WTC11 (cell line): ENCODE measurements at regions not wholly inside any gene's neighbourhood (a gene's known extent, or its start where the extent isn't known, plus 50 kb on each side); places are given as distances from the start of the nearest gene placed in this dataset.

Experiments used
- ATAC-seq: fragments of 200-7000 bp; cut with Tn5 transposase; 2 replicates; pipeline ENCODE4 v1.10.0; 2021; ENCODE audit warnings: mild to moderate bottlenecking, moderate library complexity
- CTCF ChIA-PET: fragments of 300-600 bp; sonication (Branson Sonifier 250); formaldehyde crosslinking; loops from one replicate; lab custom pipeline; 2021; ENCODE audit warnings: antibody characterized with exemption; lab: Charles Lee
- POLR2A ChIA-PET: fragments of 350-600 bp; sonication (Branson Sonifier 250); formaldehyde crosslinking; loops from one replicate; lab custom pipeline; 2021; ENCODE audit warnings: antibody characterized with exemption; lab: Charles Lee
- DNase-seq: peaks from one replicate; pipeline ENCODE4 v3.0.0; 2021; ENCODE audit warnings: low spot score
- H3K27ac Mint-ChIP-seq: 2 replicates; pipeline ENCODE4 v1.8.0; 2021; ENCODE audit warnings: mixed read lengths
- H3K27me3 Mint-ChIP-seq: 2 replicates; pipeline ENCODE4 v1.8.0; 2021; ENCODE audit warnings: low read depth, mild to moderate bottlenecking, moderate library complexity, mixed read lengths
- H3K36me3 Mint-ChIP-seq: 2 replicates; pipeline ENCODE4 v1.8.0; 2021; ENCODE audit warnings: mixed read lengths
- H3K4me1 Mint-ChIP-seq: 2 replicates; pipeline ENCODE4 v1.8.0; 2022; ENCODE audit warnings: mixed read lengths
- H3K4me3 Mint-ChIP-seq: 2 replicates; pipeline ENCODE4 v1.8.0; 2021; ENCODE audit warnings: mild to moderate bottlenecking, moderate library complexity, mixed read lengths
- H3K9me3 Mint-ChIP-seq: 2 replicates; pipeline ENCODE4 v1.8.0; 2021; ENCODE audit warnings: mixed read lengths
- ATF2 ChIP-seq: sonication (generic); formaldehyde crosslinking; IDR thresholded peaks from 2 replicates; pipeline ENCODE4 v1.8.1; 2022; ENCODE audit warnings: low read depth, missing genetic modification reagents, borderline replicate concordance
- CDX4 ChIP-seq: fragments of 250-450 bp; sonication (Bioruptor Pico); IDR thresholded peaks from 2 replicates; pipeline ENCODE4 v1.9.0; 2021; ENCODE audit warnings: moderate library complexity, mild to moderate bottlenecking, inconsistent platforms, borderline replicate concordance
- CREM ChIP-seq: sonication (generic); formaldehyde crosslinking; IDR thresholded peaks from 2 replicates; pipeline ENCODE4 v1.8.1; 2022; ENCODE audit warnings: mild to moderate bottlenecking, missing genetic modification reagents, moderate library complexity
- FOXJ3 ChIP-seq: sonication (generic); formaldehyde crosslinking; IDR thresholded peaks from 2 replicates; pipeline ENCODE4 v1.9.0; 2021; ENCODE audit warnings: missing genetic modification reagents, mild to moderate bottlenecking, borderline replicate concordance
- HMGXB4 ChIP-seq: sonication (generic); formaldehyde crosslinking; IDR thresholded peaks from 2 replicates; pipeline ENCODE4 v1.8.1; 2023; ENCODE audit warnings: mild to moderate bottlenecking, moderate library complexity, missing genetic modification reagents
- NR3C1 ChIP-seq: sonication (generic); formaldehyde crosslinking; conservative IDR thresholded peaks from 2 replicates; pipeline ENCODE4 v1.8.1; 2023; ENCODE audit warnings: low read depth, mild to moderate bottlenecking, missing genetic modification reagents
- PRRX2 ChIP-seq: fragments of 250-450 bp; sonication (Bioruptor Pico); IDR thresholded peaks from 2 replicates; pipeline ENCODE4 v1.8.0; 2021; ENCODE audit warnings: mild to moderate bottlenecking
- RORB ChIP-seq: fragments of 250-450 bp; sonication (Bioruptor Pico); IDR thresholded peaks from 2 replicates; pipeline ENCODE4 v1.9.0; 2021; ENCODE audit warnings: mild to moderate bottlenecking
- SMAD3 ChIP-seq: sonication (generic); formaldehyde crosslinking; IDR thresholded peaks from 2 replicates; pipeline ENCODE4 v1.8.0; 2022; ENCODE audit warnings: missing genetic modification reagents, mild to moderate bottlenecking, borderline replicate concordance
- SMAD4 ChIP-seq: sonication (generic); formaldehyde crosslinking; IDR thresholded peaks from 2 replicates; pipeline ENCODE4 v1.8.0; 2022; ENCODE audit warnings: mild to moderate bottlenecking, missing genetic modification reagents
- SP1 ChIP-seq: sonication (generic); formaldehyde crosslinking; conservative IDR thresholded peaks from 2 replicates; pipeline ENCODE4 v1.8.1; 2022; ENCODE audit warnings: missing genetic modification reagents
- TP53 ChIP-seq: sonication (generic); formaldehyde crosslinking; IDR thresholded peaks from 2 replicates; pipeline ENCODE4 v1.8.1; 2023; ENCODE audit warnings: mild to moderate bottlenecking, missing genetic modification reagents
- ZBTB21 ChIP-seq: sonication (generic); formaldehyde crosslinking; IDR thresholded peaks from 2 replicates; pipeline ENCODE4 v1.8.1; 2023; ENCODE audit warnings: mild to moderate bottlenecking, missing genetic modification reagents, borderline replicate concordance
- ZNF121 ChIP-seq: sonication (generic); formaldehyde crosslinking; IDR thresholded peaks from 2 replicates; pipeline ENCODE4 v1.8.0; 2023; ENCODE audit warnings: missing genetic modification reagents
- ZNF317 ChIP-seq: sonication (generic); formaldehyde crosslinking; IDR thresholded peaks from 2 replicates; pipeline ENCODE4 v1.8.1; 2023; ENCODE audit warnings: low read depth, mild to moderate bottlenecking, moderate library complexity, missing genetic modification reagents, borderline replicate concordance
- ZNF396 ChIP-seq: fragments of 250-450 bp; sonication (Bioruptor Pico); IDR thresholded peaks from 2 replicates; pipeline ENCODE4 v1.8.0; 2021; ENCODE audit warnings: mild to moderate bottlenecking, moderate library complexity, borderline replicate concordance
- ZNF416 ChIP-seq: fragments of 250-450 bp; sonication (Bioruptor Pico); IDR thresholded peaks from 2 replicates; pipeline ENCODE4 v1.9.0; 2021; ENCODE audit warnings: mild to moderate bottlenecking, inconsistent platforms
- TF ChIP-seq, protein P1 (sequence below): sonication (generic); formaldehyde crosslinking; IDR thresholded peaks from 2 replicates; pipeline ENCODE4 v1.8.1; 2023; ENCODE audit warnings: mild to moderate bottlenecking, missing genetic modification reagents
- TF ChIP-seq, protein P2 (sequence below): sonication (generic); formaldehyde crosslinking; IDR thresholded peaks from 2 replicates; pipeline ENCODE4 v1.8.0; 2023; ENCODE audit warnings: missing genetic modification reagents, mild to moderate bottlenecking, borderline replicate concordance
- TF ChIP-seq, protein P3 (sequence below): sonication (generic); formaldehyde crosslinking; conservative IDR thresholded peaks from 2 replicates; pipeline ENCODE4 v1.8.1; 2022; ENCODE audit warnings: mild to moderate bottlenecking, missing genetic modification reagents
- TF ChIP-seq, protein P4 (sequence below): sonication (generic); formaldehyde crosslinking; IDR thresholded peaks from 2 replicates; pipeline ENCODE4 v1.8.0; 2022; ENCODE audit warnings: missing genetic modification reagents
- TF ChIP-seq, protein P5 (sequence below): sonication (generic); formaldehyde crosslinking; IDR thresholded peaks from 2 replicates; pipeline ENCODE4 v1.8.0; 2023; ENCODE audit warnings: missing genetic modification reagents

GRCh38 chr11:98771791-98772190, 249.0 kb upstream of the CNTN5 start:
- Mint-ChIP-seq H3K36me3 (peaks cover 18% of the 10 kb centered on the region), H3K27me3 (no peaks in the 10 kb centered on the region), H3K4me1 (no peaks in the 10 kb centered on the region; the same call in 1 of the 2 replicates), H3K4me3 (no peak overlapping the region), H3K9me3 (peaks cover 25% of the 10 kb centered on the region), H3K27ac (no peak overlapping the region)
- DNase-seq (no peak), ATAC-seq (no peak)
- TF ChIP-seq ZNF121 (CRISPR knock-in tag) (no peak), TP53 (CRISPR knock-in tag) (no peak), SMAD4 (no peak), PRRX2 (CRISPR knock-in tag) (no peak), ZNF317 (CRISPR knock-in tag) (no peak)
- TF ChIP-seq, protein P1, sequence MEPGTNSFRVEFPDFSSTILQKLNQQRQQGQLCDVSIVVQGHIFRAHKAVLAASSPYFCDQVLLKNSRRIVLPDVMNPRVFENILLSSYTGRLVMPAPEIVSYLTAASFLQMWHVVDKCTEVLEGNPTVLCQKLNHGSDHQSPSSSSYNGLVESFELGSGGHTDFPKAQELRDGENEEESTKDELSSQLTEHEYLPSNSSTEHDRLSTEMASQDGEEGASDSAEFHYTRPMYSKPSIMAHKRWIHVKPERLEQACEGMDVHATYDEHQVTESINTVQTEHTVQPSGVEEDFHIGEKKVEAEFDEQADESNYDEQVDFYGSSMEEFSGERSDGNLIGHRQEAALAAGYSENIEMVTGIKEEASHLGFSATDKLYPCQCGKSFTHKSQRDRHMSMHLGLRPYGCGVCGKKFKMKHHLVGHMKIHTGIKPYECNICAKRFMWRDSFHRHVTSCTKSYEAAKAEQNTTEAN (CRISPR knock-in tag), result no peak
- TF ChIP-seq, protein P2, sequence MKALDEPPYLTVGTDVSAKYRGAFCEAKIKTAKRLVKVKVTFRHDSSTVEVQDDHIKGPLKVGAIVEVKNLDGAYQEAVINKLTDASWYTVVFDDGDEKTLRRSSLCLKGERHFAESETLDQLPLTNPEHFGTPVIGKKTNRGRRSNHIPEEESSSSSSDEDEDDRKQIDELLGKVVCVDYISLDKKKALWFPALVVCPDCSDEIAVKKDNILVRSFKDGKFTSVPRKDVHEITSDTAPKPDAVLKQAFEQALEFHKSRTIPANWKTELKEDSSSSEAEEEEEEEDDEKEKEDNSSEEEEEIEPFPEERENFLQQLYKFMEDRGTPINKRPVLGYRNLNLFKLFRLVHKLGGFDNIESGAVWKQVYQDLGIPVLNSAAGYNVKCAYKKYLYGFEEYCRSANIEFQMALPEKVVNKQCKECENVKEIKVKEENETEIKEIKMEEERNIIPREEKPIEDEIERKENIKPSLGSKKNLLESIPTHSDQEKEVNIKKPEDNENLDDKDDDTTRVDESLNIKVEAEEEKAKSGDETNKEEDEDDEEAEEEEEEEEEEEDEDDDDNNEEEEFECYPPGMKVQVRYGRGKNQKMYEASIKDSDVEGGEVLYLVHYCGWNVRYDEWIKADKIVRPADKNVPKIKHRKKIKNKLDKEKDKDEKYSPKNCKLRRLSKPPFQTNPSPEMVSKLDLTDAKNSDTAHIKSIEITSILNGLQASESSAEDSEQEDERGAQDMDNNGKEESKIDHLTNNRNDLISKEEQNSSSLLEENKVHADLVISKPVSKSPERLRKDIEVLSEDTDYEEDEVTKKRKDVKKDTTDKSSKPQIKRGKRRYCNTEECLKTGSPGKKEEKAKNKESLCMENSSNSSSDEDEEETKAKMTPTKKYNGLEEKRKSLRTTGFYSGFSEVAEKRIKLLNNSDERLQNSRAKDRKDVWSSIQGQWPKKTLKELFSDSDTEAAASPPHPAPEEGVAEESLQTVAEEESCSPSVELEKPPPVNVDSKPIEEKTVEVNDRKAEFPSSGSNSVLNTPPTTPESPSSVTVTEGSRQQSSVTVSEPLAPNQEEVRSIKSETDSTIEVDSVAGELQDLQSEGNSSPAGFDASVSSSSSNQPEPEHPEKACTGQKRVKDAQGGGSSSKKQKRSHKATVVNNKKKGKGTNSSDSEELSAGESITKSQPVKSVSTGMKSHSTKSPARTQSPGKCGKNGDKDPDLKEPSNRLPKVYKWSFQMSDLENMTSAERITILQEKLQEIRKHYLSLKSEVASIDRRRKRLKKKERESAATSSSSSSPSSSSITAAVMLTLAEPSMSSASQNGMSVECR (CRISPR knock-in tag), result no peak
- CTCF ChIA-PET, result no interaction called here
- POLR2A ChIA-PET, result no interaction called here

DNA sequence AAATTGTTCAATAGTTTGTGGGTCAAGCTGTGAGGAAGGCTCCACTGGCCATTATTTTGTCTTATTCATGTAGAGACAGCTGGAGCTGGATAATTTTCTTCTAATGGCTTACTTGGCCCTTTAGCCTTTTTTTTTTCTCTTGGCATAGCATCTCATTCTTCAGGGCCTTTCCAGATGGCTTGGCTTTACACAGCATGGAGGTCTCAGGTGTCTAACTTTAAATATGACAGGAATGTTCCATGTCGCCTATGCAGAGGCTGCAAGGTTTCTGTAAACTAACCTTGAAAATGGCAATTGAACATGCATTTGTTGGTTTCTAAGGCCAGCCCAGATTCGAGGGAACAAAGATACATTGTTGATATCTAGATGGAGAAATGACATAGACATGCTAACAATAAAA, 247.9 kb upstream of the CNTN5 start:
- peaks cover 18% of the 10 kb centered on the region for H3K36me3 Mint-ChIP-seq
- no peak for ATAC-seq
- H3K4me3 Mint-ChIP-seq, result no peak overlapping the region
- POLR2A ChIA-PET, result no interaction called here
- H3K27ac Mint-ChIP-seq, result no peak overlapping the region
- CTCF ChIA-PET, result no interaction called here
- no peaks in the 10 kb centered on the region for H3K4me1 Mint-ChIP-seq
- no peak for DNase-seq
- peaks cover 25% of the 10 kb centered on the region for H3K9me3 Mint-ChIP-seq
- H3K27me3 Mint-ChIP-seq, result no peaks in the 10 kb centered on the region
- TF ChIP-seq ZNF416 (CRISPR knock-in tag), result no peak
- TF ChIP-seq FOXJ3 (CRISPR knock-in tag), result no peak
- TF ChIP-seq, protein P3, sequence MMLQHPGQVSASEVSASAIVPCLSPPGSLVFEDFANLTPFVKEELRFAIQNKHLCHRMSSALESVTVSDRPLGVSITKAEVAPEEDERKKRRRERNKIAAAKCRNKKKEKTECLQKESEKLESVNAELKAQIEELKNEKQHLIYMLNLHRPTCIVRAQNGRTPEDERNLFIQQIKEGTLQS (CRISPR knock-in tag), result no peak
- TF ChIP-seq ZNF396 (CRISPR knock-in tag), result no peak
- no peak for TF ChIP-seq ZBTB21 (CRISPR knock-in tag)
- TF ChIP-seq, protein P4, sequence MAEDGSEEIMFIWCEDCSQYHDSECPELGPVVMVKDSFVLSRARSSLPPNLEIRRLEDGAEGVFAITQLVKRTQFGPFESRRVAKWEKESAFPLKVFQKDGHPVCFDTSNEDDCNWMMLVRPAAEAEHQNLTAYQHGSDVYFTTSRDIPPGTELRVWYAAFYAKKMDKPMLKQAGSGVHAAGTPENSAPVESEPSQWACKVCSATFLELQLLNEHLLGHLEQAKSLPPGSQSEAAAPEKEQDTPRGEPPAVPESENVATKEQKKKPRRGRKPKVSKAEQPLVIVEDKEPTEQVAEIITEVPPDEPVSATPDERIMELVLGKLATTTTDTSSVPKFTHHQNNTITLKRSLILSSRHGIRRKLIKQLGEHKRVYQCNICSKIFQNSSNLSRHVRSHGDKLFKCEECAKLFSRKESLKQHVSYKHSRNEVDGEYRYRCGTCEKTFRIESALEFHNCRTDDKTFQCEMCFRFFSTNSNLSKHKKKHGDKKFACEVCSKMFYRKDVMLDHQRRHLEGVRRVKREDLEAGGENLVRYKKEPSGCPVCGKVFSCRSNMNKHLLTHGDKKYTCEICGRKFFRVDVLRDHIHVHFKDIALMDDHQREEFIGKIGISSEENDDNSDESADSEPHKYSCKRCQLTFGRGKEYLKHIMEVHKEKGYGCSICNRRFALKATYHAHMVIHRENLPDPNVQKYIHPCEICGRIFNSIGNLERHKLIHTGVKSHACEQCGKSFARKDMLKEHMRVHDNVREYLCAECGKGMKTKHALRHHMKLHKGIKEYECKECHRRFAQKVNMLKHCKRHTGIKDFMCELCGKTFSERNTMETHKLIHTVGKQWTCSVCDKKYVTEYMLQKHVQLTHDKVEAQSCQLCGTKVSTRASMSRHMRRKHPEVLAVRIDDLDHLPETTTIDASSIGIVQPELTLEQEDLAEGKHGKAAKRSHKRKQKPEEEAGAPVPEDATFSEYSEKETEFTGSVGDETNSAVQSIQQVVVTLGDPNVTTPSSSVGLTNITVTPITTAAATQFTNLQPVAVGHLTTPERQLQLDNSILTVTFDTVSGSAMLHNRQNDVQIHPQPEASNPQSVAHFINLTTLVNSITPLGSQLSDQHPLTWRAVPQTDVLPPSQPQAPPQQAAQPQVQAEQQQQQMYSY, result no peak
- no peak for TF ChIP-seq SMAD3 (CRISPR knock-in tag)
- no peak for TF ChIP-seq NR3C1 (CRISPR knock-in tag)
- no peak for TF ChIP-seq CREM (CRISPR knock-in tag)
- no peak for TF ChIP-seq HMGXB4 (CRISPR knock-in tag)
- no peak for TF ChIP-seq ATF2
- TF ChIP-seq, protein P5, sequence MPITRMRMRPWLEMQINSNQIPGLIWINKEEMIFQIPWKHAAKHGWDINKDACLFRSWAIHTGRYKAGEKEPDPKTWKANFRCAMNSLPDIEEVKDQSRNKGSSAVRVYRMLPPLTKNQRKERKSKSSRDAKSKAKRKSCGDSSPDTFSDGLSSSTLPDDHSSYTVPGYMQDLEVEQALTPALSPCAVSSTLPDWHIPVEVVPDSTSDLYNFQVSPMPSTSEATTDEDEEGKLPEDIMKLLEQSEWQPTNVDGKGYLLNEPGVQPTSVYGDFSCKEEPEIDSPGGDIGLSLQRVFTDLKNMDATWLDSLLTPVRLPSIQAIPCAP, result no peak
- TF ChIP-seq RORB, result no peak
- TF ChIP-seq SP1, result no peak
- no peak for TF ChIP-seq CDX4 (CRISPR knock-in tag)
